Stimulated activated CD4-positive, alpha-beta T cell treated with anti-CD3 and anti-CD28 coated beads, TNF-alpha, amount 100 ng/mL, for 1 hour (primary cell): ENCODE measurements at regions not wholly inside any gene's neighbourhood (a gene's known extent, or its start where the extent isn't known, plus 50 kb on each side); places are given as distances from the start of the nearest gene placed in this dataset.
A peak's percentile ranks its signal among the peaks of the same experiment; 100 is the strongest.
"Not testable (repeated sequence)": the region's sequence is repeated elsewhere in the genome, so short reads cannot be mapped to it uniquely, and the experiment has no call there.

Source experiments
- DNase-seq, 3 donors: peaks; one replicate each; pipeline ENCODE4 v3.0.0-alpha.2; 2020; ENCODE audit warnings: low read depth in 3 of 3, low spot score in 1 of 3

DNA sequence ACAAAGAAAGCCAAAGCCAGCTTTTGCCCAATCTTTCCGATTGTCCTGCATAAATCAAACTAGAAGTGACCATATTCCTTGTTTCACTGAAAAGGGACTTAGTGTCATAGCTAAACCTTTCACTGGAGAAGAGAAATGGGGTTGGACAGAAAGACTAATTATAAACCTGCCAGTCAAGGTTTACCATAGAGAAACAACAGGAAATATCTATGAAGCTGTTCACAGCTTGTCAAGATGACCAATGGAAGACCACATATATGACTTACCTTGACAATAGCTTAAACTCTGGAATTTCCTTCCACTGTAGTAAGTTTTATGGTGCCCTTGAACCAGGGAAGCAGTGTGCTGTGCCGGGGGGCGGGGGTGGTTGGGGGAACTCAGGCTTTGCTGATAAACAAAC, 107.7 kb upstream of the PHACTR1 start:
- DNase-seq: no peak

DNA sequence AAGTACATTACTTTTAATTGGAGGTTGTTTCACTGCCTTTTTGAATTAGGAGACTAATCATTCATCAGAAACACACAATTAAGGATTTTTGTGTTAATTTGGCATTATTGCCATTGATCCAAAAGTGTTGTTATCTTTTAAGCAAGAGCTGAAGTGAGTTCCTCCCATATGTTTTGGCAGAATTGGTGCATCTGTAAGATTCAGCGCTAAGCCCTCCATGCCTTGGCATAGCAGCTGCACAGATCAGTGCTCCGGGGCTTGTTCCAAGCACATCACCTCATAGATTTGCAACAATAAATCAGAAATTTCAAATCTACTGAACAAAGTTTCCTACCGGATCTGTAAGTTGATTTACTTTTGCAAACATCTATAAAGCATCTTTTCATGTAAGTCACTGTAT, 106.8 kb upstream of the PHACTR1 start:
- no peak for DNase-seq

- DNase-seq: no peak
Measured at GRCh38 chr6:12610862-12611261, 105.7 kb upstream of the PHACTR1 start.

GRCh38 chr6:12613811-12614210, 102.8 kb upstream of the PHACTR1 start:
- no peak for DNase-seq

- DNase-seq: no peak
Measured at GRCh38 chr6:12614456-12614855, 102.1 kb upstream of the PHACTR1 start.

DNA sequence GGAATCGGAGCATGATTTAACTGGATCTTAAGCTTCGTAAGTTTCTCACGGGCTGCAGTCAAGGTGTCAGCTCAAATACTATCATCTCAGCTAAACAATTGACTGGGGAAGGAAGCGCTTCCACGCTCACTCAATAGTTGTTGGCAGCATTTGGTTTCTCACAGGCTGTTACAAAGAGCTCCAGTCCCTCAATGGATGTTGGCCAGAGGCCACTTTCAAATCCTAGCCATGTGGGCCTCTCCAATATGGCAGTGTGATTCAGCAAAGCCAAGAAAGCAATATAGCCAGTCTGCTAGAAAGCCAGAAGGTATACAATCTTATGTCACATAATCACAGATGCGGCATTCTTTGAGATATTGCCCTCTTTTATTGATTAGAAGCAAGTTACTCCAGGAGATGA, 98.3 kb upstream of the PHACTR1 start:
- DNase-seq: no peak

DNA sequence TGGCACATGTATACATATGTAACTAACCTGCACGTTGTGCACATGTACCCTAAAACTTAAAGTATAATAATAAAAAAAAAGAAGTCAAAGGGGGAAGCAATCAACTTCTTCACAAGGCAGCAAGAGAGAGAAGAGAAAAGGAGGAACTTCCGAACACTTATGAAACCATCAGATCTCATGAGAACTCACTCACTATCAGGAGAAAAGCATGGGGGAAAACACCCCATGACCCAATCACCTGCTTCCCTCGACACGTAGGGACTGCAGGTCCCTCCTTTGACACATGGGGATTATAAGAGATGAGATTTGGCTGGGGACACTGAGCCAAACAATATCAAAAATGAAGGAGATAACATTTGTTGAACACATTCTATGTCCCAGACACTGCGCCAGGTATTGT, 94.8 kb upstream of the PHACTR1 start:
- no peak for DNase-seq

GRCh38 chr6:12622566-12622965, 94.0 kb upstream of the PHACTR1 start:
- no peak for DNase-seq

DNA sequence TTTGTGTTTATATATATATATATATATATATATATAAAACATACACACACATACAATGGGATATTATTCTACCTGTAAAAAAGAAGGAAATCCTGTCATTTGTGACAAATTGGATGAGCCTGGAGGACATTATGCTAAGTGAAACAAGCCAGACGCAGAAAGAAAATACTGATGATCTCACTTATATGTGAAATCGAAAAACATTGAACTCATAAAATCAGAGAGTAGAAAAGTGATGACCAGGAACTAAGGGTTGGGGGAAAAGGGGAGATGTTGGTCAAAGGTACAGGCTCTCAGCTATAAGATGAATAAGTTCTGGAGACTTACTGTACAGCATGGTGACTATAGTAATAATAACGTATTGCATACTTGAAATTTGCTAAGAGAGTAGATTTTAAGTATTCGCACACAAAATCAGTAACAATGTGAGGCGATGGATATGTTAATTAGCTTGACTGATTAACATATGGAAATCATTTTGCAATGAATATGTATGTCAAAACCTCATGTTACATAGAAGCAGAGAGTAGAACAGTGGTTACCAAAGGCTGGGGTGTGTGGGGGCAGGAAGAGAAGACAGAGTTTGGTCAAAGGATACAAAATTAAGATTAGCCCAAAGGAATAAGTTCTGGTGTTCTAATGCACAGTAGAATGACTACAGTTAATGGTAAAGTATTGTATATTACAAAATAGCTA, 92.3 kb upstream of the PHACTR1 start:
- no peak for DNase-seq

DNA sequence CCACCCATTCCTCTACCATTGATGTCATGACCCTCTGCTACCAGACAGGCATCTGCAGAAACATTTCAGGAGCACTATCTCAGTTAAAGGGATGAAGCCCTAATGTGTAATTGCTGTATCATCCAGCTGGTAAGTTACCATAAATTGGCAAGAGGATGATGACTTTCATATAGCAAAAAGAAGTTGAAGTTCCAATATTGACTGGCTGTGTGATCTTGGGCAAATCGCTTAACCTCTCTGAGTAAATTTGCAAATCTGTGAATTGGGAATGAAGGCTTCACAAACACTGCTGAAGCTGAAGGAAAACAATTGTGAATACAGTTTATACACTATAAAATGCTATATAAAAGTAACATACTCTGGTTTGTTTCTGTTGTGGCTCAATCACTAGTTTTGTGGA, 89.5 kb upstream of the PHACTR1 start:
- DNase-seq: no peak

DNA sequence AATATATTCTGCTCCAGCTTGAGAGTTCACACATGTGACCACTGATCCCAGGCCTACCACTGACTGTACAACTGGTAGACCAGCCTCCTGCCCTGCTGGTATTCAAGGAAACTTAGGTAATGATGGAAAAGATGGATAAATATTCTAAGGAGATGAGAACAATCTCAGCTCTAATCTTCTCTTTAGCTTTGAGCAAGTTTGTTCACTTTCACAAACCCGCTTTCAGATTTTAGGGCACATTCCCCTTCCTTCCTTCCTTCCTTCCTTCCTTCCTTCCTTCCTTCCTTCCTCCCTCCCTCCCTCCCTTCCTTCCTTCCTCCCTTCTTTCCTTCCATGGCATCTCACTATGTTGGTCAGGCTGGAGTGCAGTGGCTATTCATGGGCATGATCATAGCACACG, 88.2 kb upstream of the PHACTR1 start:
- no peak for DNase-seq

DNA sequence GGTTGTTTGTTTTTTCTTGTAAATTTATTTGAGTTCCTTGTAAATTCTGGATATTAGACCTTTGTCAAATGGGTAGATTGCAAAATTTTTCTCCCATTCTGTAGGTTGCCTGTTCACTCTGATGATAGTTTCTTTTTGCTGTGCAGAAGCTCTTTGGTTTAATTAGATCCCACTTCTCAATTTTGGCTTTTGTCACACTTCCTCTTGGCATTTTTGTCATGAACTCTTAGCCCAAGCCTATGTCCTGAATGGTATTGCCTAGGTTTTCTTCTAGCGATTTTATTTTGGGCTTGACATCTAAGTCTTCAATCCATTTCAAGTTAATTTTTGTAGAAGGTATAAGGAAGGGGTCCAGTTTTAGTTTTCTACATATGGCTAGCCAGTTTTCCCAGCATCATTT, 82.8 kb upstream of the PHACTR1 start:
- not testable (repeated sequence) for DNase-seq

GRCh38 chr6:12635375-12635774, 81.2 kb upstream of the PHACTR1 start:
- DNase-seq: no peak

DNA sequence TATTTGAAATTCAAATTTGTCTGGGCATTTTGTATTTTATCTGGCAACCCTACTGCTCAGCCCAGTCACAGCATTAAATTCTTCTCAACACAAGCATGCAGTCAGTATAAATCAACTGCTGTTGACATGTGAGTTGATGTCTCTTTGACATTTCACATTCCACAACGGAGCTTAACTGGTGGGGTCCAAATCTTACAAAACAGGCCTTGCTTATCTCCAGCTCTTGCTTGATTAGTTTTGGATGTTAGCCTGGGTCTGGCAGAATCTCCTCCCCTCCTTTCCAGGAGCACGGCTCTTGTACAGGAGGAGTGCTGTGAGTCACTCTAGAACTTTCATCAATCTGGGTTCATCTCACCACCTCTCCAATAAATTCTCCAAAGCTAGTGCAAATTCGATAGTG, 80.8 kb upstream of the PHACTR1 start:
- DNase-seq: no peak

- DNase-seq: no peak
Measured at GRCh38 chr6:12636336-12636735, 80.2 kb upstream of the PHACTR1 start.

GRCh38 chr6:12637960-12638641, 78.5 kb upstream of the PHACTR1 start:
- DNase-seq: peak in 1 of 3 donors; percentile 10

- no peak for DNase-seq
Measured at GRCh38 chr6:12640438-12640837, 76.1 kb upstream of the PHACTR1 start.

DNA sequence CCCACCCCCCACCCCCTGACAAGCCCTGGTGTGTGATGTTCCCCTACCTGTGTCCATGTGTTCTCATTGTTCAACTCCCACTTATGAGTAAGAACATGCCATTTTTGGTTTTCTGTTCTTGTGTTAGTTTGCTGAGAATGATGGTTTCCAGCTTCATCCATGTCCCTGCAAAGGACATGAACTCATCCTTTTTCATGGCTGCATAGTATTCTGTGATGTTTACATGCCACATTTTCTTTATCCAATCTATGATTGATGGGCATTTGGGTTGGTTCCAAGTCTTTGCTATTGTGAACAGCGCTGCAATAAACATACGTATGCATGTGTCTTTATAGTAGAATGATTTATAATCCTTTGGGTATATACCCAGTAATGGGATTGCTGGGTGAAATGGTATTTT, 74.8 kb upstream of the PHACTR1 start:
- not testable (repeated sequence) for DNase-seq

DNA sequence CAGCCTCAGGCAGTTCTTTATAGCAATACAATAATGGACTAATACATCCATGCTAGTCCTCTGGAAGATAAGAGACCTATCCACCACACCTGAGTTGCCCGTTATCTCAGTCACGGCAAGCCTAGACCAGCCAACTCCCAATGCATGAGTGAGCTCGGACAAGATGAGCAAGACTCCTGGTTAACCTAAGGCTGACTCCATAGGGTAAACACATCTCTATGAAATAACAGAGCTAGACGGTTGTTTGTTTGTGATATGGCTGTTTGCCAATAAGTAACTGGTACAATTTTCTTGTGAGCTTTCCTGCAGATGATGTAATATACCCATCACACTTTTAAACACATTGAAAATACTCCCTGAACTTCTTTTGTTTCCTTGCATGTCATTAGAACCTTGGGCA, 70.6 kb upstream of the PHACTR1 start:
- no peak for DNase-seq

- DNase-seq: no peak
Measured at GRCh38 chr6:12648171-12648570, 68.4 kb upstream of the PHACTR1 start.

- DNase-seq: no peak
Measured at GRCh38 chr6:12649325-12649724, 67.2 kb upstream of the PHACTR1 start.

DNA sequence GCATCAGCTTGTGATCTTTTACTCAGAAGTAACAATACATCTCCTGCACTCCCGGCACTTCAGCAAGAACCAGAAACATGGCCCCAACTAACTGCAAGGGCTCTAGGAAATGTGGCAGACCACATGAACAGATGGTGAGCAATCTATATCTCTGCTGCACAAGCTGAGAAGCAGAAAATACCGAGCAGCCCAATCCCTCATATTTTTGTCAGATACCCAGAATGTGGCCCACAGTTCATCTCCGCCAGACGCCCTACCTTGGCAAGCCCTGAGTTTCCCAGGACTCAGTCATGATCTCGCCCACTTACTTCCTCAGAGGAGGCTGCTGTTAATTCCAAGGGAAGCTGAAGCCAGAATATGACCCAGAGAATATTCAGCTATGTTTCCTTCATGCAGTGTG, 63.1 kb upstream of the PHACTR1 start:
- DNase-seq: no peak

GRCh38 chr6:12654107-12654506, 62.5 kb upstream of the PHACTR1 start:
- DNase-seq: no peak
